Fibroblast of lung (primary cell): ENCODE measurements at regions not wholly inside any gene's neighbourhood (a gene's known extent, or its start where the extent isn't known, plus 50 kb on each side); places are given as distances from the start of the nearest gene placed in this dataset.

Experiments
- DNase-seq, 2 donors: peaks; one replicate each; pipeline versions ENCODE4 v3.0.0 to v3.0.0-alpha.2; 2010; ENCODE audit warnings: low read depth in 2 of 2
- H2AFZ ChIP-seq: 2 replicates; pipeline ENCODE4 v1.5.1; 2012; ENCODE audit warnings: low read length, control low read depth, inconsistent platforms
- H3K27ac ChIP-seq: 2 replicates; pipeline ENCODE4 v1.5.1; 2011; ENCODE audit warnings: low read length, control low read depth; ENCODE audit not compliant: insufficient read depth
- H3K27me3 ChIP-seq: 2 replicates; pipeline ENCODE4 v1.5.1; 2011; ENCODE audit warnings: mild to moderate bottlenecking, low read length; ENCODE audit not compliant: control insufficient read depth, insufficient read depth
- H3K36me3 ChIP-seq: 2 replicates; pipeline ENCODE4 v1.5.1; 2011; ENCODE audit warnings: low read length; ENCODE audit not compliant: control insufficient read depth, insufficient read depth
- H3K4me1 ChIP-seq: 2 replicates; pipeline ENCODE4 v1.5.1; 2011; ENCODE audit warnings: low read length; ENCODE audit not compliant: control insufficient read depth, insufficient read depth; ENCODE audit errors: extremely low read depth
- H3K4me2 ChIP-seq: 2 replicates; pipeline ENCODE4 v1.5.1; 2011; ENCODE audit warnings: low read length, control low read depth; ENCODE audit not compliant: insufficient read depth; ENCODE audit errors: extremely low read depth
- H3K4me3 ChIP-seq, 4 experiments: fragments of 200-600 bp in 1 of 4; sonication (generic) in 1 of 4; replicated peaks in 1 of 4; 2 replicates each; pipeline ENCODE4 v1.5.1; 2011 to 2016; ENCODE audit warnings: low read length in 4 of 4, low read depth in 3 of 4, mild to moderate bottlenecking in 3 of 4, control low read depth in 2 of 4, inconsistent platforms in 1 of 4, mixed read lengths in 1 of 4; ENCODE audit not compliant: insufficient read depth in 1 of 4; ENCODE audit errors: control extremely low read depth in 1 of 4
- H3K79me2 ChIP-seq: 2 replicates; pipeline ENCODE4 v1.5.1; 2012; ENCODE audit warnings: mild to moderate bottlenecking, low read length, inconsistent platforms; ENCODE audit not compliant: control insufficient read depth, insufficient read depth
- H3K9ac ChIP-seq: 2 replicates; pipeline ENCODE4 v1.5.1; 2011; ENCODE audit warnings: mild to moderate bottlenecking, low read length, control low read depth; ENCODE audit not compliant: insufficient read depth
- H3K9me3 ChIP-seq: 2 replicates; pipeline ENCODE4 v1.5.1; 2012; ENCODE audit warnings: low read depth, low read length; ENCODE audit not compliant: control insufficient read depth, insufficient read depth
- H4K20me1 ChIP-seq: 2 replicates; pipeline ENCODE4 v1.5.1; 2011; ENCODE audit warnings: low read length; ENCODE audit not compliant: control insufficient read depth, insufficient read depth; ENCODE audit errors: extremely low read depth
- CTCF ChIP-seq, 2 donors: IDR thresholded peaks in 1 of 2; conservative IDR thresholded peaks in 1 of 2; 1 replicate in 1 of 2; 2 replicates in 1 of 2; pipeline ENCODE4 v1.5.1; 2011 to 2012; ENCODE audit warnings: low read length in 2 of 2, control low read depth in 1 of 2, inconsistent platforms in 1 of 2, low read depth in 1 of 2, mild to moderate bottlenecking in 1 of 2
- EZH2 ChIP-seq: IDR thresholded peaks from 2 replicates; pipeline ENCODE4 v1.5.1; 2012; ENCODE audit warnings: low read length, control low read depth, mild to moderate bottlenecking; ENCODE audit errors: missing control alignments

GRCh38 chr2:18723219-18723618, 133.8 kb upstream of the NT5C1B start:
- H3K4me3 ChIP-seq = no peak overlapping the region
- no peak overlapping the region for H3K4me2 ChIP-seq
- H3K4me1 ChIP-seq = no peaks in the 10 kb centered on the region

GRCh38 chr2:18722101-18722500, 132.7 kb upstream of the NT5C1B start:
- TF ChIP-seq CTCF (conservative IDR thresholded peaks at IDR 0.05 in 1 of 2, IDR thresholded peaks at IDR 0.05 in 1 of 2; ENCODE audit: low read depth in 1 of 2, low read length in 2 of 2) (no peak), EZH2 (no peak)
- DNase-seq = peak in 1 of 2 donors; percentile 9

More at GRCh38 chr2:18723219-18723618, 133.8 kb upstream of the NT5C1B start:
- H3K9ac ChIP-seq = no peak overlapping the region
- H3K27ac ChIP-seq = no peak overlapping the region
- no peak overlapping the region for H2AFZ ChIP-seq
- DNase-seq = no peak
- H4K20me1 ChIP-seq = no peaks in the 10 kb centered on the region
- TF ChIP-seq EZH2 (no peak), CTCF (conservative IDR thresholded peaks at IDR 0.05 in 1 of 2, IDR thresholded peaks at IDR 0.05 in 1 of 2; ENCODE audit: low read depth in 1 of 2, low read length in 2 of 2) (no peak)
- H3K9me3 ChIP-seq = no peaks in the 10 kb centered on the region
- H3K36me3 ChIP-seq = no peaks in the 10 kb centered on the region
- H3K27me3 ChIP-seq = no peaks in the 10 kb centered on the region
- no peaks in the 10 kb centered on the region for H3K79me2 ChIP-seq

GRCh38 chr2:18721038-18721922, 131.9 kb upstream of the NT5C1B start:
- DNase-seq = peak in 1 of 2 donors; percentile 18
- TF ChIP-seq EZH2 (no peak), CTCF (conservative IDR thresholded peaks at IDR 0.05 in 1 of 2, IDR thresholded peaks at IDR 0.05 in 1 of 2; ENCODE audit: low read depth in 1 of 2, low read length in 2 of 2) (no peak)
- Histone ChIP-seq H3K9ac (no peak overlapping the region), H3K4me3 (no peak overlapping the region), H3K4me2 (no peak overlapping the region), H3K4me1 (no peaks in the 10 kb centered on the region), H2AFZ (no peak overlapping the region), H4K20me1 (no peaks in the 10 kb centered on the region), H3K36me3 (no peaks in the 10 kb centered on the region), H3K79me2 (no peaks in the 10 kb centered on the region), H3K9me3 (no peaks in the 10 kb centered on the region), H3K27me3 (no peaks in the 10 kb centered on the region), H3K27ac (no peak overlapping the region)

More at GRCh38 chr2:18722101-18722500, 132.7 kb upstream of the NT5C1B start:
- Histone ChIP-seq H3K9ac (no peak overlapping the region), H3K36me3 (no peaks in the 10 kb centered on the region), H3K9me3 (no peaks in the 10 kb centered on the region), H4K20me1 (no peaks in the 10 kb centered on the region), H3K79me2 (no peaks in the 10 kb centered on the region), H3K4me3 (no peak overlapping the region), H2AFZ (no peak overlapping the region), H3K4me1 (no peaks in the 10 kb centered on the region), H3K27me3 (no peaks in the 10 kb centered on the region), H3K27ac (no peak overlapping the region), H3K4me2 (no peak overlapping the region)
